GM18519 (cell line): ENCODE measurements at regions not wholly inside any gene's neighbourhood (a gene's known extent, or its start where the extent isn't known, plus 50 kb on each side); places are given as distances from the start of the nearest gene placed in this dataset.
A peak's percentile ranks its signal among the peaks of the same experiment; 100 is the strongest.
"Not testable (repeated sequence)": the region's sequence is repeated elsewhere in the genome, so short reads cannot be mapped to it uniquely, and the experiment has no call there.

Experiments
- ATAC-seq: cut with Tn5 transposase; IDR thresholded peaks from one replicate; pipeline ENCODE4 v1.9.1; 2021; ENCODE audit warnings: mild to moderate bottlenecking, moderate library complexity; ENCODE audit not compliant: unreplicated experiment, low FRiP score

GRCh38 chr4:26039639-26040359 is 125.8 kb downstream of the SMIM20 start:
- no peak for ATAC-seq

DNA sequence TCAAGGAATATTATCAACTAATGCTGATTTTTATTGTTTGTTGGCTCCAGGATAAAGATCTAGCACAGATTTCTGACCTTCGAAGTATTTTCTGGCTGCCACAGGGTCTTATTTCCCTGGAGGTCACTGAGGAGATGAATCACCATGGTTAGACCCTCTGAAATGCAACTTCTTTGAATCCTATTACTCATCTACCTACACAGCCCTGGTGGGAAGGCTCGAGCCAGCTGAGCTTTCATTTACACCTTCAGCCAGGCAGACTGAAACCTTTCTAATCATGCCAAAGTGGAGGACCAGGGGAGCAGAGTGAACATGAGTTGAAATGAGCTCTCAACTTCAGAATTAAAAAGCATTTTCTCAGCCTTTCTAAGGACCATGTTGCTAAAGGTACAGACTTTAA is 130.5 kb downstream of the SMIM20 start:
- no peak for ATAC-seq

- ATAC-seq = no peak
These were observed 131.0 kb downstream of the SMIM20 start for GRCh38 chr4:26044983-26045382.

GRCh38 chr4:26047795-26048194 is 133.8 kb downstream of the SMIM20 start:
- no peak for ATAC-seq

DNA sequence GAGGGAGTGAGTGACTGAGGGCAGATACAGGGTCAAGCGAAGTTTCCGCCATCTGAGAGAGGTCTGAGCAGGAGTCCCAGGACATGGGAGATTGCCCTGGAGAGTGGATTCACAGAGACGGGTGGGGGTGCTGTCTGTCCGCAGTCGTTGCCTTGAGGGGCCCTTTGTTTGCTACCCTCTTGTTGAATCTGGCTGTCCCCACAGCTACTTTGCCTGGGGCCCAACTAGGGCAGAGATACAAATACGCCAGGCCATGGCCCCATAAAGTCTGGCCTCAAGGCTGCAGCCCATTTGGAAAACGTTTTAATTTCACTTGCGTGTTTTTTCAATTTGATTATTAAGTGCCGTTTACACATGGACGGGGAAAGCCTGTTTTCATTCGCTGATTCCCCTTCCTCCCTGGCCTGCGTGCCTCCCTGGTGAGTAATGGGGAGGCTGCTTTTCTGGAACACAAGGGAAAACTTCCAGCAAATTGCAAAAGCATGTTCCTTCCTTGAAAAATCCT is 134.4 kb downstream of the SMIM20 start:
- no peak for ATAC-seq

DNA sequence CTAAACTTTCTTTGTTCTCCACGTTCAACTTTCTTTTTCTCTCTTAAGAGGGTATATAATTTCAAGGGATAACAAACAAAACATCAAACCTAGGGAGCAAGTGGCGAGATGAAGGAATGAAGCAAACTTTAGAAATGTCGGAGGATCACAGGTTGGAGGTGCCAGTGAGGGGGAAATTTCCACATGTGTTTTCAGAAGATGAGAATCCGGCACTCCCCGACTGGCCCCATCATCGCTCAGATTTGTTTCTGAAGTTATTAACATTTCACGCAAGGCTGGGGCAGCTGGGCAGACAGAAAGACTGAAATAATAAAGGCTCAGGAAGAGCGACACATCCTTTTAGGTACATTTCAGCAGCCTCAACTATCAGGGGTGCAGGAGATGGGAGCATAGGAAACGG is 134.9 kb downstream of the SMIM20 start:
- ATAC-seq = no peak

GRCh38 chr4:26049447-26049846 is 135.4 kb downstream of the SMIM20 start:
- no peak for ATAC-seq

DNA sequence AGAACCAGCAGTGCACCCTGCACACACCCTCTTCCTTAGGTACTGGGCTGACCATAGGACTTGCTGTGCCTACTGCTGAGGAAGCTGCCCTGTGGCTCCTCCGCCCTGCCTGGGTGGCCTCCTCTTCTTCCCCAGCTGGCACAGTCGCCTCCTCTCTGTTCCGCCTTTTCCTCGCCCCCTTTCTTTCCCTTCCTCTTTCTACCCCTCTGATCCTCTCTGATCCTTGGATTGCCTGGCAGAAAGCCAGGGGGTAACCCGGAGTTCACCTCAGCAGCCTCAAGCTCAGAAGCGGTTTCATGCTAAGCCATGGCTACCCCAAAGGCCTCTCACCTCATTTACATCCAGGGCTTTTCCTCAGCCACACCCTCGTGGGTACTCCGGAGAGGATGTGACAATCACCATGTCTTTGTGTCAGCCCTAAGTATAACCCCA is 136.2 kb downstream of the SMIM20 start:
- ATAC-seq = no peak

- ATAC-seq = no peak
These were observed 136.7 kb downstream of the SMIM20 start for GRCh38 chr4:26050671-26051070.

DNA sequence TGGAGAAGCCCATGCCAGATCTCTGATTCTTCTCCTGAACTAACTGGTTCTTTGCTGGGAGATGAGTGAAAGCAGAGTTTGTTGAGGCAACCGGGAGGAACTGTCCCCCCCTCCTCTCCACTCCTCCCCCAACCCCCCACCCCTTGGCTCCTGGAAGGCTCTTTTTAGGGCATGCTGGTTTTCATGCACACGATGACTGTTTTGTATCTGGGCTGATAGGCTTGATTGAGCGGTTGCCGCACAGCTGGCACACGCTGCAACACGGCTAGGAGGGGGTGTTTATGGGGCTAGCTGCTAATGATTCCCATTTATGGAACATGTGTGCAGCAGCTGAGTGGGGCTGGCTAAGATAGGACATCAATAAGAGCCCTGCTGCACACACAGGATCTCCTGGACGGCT is 137.2 kb downstream of the SMIM20 start:
- ATAC-seq = no peak

DNA sequence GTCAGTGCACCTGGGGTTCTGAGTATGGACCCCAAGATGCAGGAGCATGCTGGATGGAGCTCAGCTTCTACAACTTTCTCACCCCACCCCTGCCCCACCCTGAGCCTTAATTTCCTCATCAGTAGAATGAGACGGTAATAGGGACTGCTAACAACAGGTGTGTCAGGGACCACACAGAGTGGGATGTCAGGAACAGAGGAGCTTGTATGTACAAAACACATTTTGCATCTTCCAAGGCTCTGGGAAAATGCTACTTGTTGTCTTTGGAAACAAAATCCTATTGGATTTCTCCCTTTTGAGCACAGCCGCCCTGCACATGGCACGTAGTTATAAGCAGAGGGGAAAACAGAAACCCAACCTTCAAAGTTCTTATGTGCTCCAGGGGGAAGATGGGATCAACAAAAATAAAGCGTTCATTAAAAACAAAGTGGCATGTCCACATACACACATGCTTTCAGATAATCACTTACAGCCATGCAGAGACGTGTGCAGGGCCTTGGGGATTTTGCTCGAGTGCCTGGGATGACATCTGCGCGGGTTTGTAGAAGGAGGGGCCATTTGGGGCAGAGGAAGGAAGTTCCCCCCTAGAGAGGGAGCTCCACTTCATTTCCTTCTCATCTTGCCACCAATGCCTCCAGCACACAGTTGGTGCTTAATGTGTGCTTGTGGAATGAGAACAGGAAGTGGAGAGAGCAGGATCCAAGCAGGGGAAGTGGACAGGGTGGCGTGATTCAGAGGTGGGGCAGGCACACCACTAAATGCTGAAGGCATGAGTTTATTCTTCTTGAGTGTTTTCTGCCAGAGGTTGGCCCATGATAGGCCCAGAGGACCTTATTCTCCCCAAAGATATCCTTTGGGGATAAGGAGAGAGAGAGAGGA is 138.9 kb downstream of the SMIM20 start:
- ATAC-seq = no peak

DNA sequence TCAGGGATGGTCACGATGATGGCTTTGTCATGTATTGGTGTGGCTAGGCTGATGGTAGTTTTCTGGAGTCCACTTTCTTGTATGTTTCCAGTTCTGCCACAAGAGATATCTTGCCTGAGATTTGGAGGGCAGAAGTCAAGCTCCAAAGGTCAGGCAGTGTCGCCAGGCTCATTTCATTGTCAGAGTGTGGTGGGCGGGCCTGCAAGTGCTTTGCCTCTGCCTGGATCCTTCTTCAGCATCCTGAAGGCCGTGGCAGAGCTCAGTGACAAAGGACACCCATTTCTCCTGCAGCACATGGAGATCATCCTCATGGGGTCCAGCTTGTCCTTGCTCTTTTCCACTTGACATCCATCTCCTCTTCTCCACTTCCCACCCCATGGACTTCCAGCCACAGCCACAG is 139.7 kb downstream of the SMIM20 start:
- ATAC-seq = no peak

DNA sequence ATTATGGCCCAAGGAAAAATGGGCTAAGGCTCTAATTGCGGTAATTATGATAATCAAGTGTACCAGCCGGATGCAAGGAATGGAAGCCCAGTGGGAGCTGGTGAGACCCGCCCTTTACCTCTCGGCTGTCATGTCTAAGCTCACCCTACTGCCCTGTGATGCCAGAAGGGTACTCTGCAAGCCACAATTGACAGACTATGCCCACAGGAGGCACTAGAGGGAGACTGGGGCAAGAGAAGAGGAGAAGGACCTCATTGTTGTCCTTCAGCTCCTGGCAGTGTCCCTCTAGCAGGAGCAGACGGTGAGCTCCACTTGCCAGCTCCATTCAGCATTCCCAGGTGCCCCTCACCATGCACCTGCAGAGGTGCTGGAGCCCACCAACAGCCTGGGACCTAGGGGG is 141.8 kb downstream of the SMIM20 start:
- ATAC-seq = no peak

DNA sequence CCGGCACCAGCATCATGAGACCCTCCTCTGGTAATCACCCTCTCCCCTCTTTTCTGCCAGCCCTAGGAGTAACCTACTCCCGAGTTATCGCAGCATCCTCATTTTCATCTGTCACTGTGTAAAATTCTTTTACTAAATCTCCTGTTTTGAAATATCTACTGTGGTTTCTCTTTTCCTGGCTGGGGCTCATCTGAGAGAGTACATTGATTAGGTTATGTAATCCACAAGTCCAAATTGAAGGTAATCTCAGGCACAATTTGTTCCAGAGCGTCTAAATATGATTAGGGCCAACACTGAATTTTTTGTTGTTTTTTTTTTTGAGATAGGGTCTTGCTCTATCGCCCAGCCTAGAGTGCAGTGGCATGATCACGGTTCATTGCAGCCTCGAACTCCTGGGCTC is 142.4 kb downstream of the SMIM20 start:
- no peak for ATAC-seq

- ATAC-seq = not testable (repeated sequence)
These were observed 143.8 kb downstream of the SMIM20 start for GRCh38 chr4:26057839-26058238.

DNA sequence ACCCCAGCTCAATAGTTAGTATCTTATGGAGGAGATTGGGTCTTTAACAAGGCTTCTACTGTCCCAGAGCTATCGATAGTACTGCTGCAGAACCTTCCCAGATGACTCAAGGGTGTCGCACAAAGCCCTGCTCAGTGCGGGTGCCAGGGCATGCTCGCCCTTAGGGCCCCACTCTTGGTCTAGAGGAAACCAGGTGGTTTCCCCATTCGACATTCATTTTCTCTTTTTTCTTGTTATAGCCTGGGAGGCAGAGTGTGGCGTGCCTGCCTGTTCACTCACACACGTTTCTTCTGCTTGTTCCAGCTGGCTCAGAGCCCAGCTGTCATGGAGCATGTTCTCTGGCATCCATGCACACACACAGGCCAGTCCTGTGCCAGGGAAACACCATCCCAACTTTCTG is 144.5 kb downstream of the SMIM20 start:
- peak; percentile 91 for ATAC-seq

DNA sequence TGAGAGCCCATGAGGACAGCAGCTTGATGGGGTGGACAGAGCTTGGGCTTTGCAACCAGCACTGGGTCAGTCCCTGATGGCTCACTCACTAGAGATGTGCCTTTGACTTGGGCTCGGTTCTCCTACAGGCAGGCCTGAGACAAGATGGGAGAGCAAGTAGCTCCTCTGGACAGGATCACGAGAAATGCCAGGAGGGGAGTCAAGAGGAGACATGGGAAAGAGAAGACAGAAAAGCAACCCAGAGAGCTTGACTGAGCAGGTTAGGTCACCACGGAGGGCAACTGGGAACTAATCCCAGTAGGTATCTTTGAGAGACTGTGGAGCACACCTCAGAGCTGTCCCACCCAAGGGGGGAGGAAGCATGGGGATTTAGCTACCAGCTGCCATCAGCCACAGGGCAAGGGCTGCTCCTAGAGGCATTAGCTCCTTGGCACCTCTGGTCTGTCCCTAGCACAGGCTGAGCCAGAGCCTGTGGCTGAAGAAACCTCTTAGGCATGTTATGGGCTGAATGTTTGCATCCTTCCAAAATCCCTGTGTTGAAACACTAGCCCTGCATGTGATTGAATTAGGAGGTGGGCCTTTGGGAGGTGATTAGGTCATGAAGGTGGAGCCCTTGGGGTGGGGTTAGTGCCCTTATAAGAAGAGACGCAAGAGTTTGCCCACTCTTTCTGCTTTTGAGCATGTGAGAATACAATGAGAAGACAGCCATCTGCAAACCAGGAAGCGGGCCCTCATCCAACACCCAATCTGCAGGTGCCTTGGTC is 145.6 kb downstream of the SMIM20 start:
- ATAC-seq = no peak

DNA sequence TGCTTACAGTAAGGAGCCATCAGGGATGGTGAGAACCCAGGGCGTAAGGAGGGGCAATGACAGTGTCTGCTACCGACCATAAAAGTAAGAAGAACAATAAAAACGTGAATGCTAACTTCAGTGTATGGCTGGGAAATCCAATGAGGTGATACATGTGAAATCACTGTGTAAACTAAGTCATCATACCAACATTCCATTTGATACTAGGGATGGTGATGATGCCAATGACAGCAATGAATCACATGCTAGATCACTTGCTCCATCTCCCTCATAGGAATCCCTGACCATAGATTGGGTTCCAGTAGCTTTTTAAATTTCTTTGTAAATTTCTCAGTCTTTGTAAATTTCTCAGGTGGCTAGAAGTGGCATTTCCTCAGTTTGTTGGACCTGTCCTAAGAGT is 146.3 kb downstream of the SMIM20 start:
- ATAC-seq = no peak

DNA sequence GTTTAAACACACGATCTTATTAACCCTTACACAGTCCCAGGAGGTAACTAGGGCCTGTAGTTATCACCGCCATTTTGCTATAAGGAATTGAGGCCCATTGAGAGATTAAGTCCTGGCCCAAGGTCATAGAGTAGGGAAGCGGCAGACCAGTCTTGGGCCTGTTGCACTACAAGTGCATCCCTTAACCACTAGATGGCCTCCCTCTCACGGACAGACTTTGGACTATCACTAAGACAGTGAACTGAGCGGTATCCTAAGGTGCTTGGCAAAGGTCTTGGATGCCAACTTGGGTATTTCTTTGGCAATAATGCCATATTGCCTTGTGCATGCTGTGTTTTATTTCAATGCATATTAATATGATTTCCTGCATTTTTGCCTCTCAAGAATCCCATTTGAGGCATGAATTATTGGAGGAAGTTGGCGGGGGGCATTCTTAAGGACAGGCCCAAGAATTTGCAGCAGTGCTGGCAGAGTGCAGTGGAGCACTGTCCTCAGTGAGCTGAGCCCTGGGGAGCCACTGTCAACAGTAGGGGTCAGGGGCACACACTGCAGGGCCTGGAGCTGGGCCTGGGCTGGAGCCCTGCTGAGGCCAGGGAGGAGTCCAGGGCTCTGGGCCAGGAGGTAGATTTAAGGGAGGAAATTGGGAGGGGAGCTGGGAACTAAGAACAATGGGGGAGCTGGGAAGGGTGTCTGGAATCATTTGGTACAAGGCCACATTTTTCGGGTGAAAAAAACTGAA is 147.4 kb downstream of the SMIM20 start:
- no peak for ATAC-seq

GRCh38 chr4:26062215-26062614 is 148.2 kb downstream of the SMIM20 start:
- ATAC-seq = no peak
